HUES6 (cell line): ENCODE measurements at regions not wholly inside any gene's neighbourhood (a gene's known extent, or its start where the extent isn't known, plus 50 kb on each side); places are given as distances from the start of the nearest gene placed in this dataset.

Source experiments
- H3K27ac ChIP-seq: 2 replicates; pipeline ENCODE4 v1.7.0; 2013; ENCODE audit warnings: low read depth, mild to moderate bottlenecking, low read length, inconsistent platforms
- H3K27me3 ChIP-seq: 2 replicates; pipeline ENCODE4 v1.6.1; 2013; ENCODE audit warnings: low read length; ENCODE audit not compliant: control insufficient read depth, insufficient read depth
- H3K36me3 ChIP-seq: 2 replicates; pipeline ENCODE4 v1.6.1; 2013; ENCODE audit warnings: low read length; ENCODE audit not compliant: control insufficient read depth, insufficient read depth
- H3K4me1 ChIP-seq: 2 replicates; pipeline ENCODE4 v1.6.1; 2013; ENCODE audit warnings: low read length; ENCODE audit not compliant: control insufficient read depth, insufficient read depth
- H3K4me3 ChIP-seq: 2 replicates; pipeline ENCODE4 v1.5.1; 2013; ENCODE audit warnings: low read depth, low read length
- H3K9ac ChIP-seq: one replicate; pipeline ENCODE4 v1.6.1; 2013; ENCODE audit warnings: mild to moderate bottlenecking, low read length
- H3K9me3 ChIP-seq: 2 replicates; pipeline ENCODE4 v1.6.1; 2013; ENCODE audit warnings: low read depth, low read length; ENCODE audit not compliant: control insufficient read depth, insufficient read depth

DNA sequence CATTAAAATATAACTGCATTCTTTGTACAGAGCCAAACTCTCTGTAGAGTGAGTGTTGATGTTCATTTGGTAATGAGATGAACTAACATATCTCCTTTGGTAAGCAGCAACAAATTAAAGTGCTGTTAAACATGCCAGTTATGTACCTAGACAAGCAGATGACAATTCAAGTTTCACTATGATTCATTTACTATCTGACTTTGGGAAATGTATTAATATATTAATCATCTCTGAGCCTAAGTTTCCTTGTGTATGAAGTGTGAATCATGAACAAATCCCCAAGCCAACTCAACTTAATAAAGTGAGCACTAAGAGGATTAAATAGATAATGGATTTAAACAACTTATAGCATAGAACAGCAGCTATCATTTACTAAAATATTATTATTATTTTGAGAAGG lies 1044.2 kb downstream of the GLUD2 start:
- Histone ChIP-seq H3K27ac (no peak overlapping the region), H3K4me1 (no peaks in the 10 kb centered on the region), H3K36me3 (no peaks in the 10 kb centered on the region), H3K27me3 (no peaks in the 10 kb centered on the region; the same call in 1 of the 2 replicates), H3K9me3 (no peaks in the 10 kb centered on the region), H3K4me3 (no peak overlapping the region), H3K9ac (no peak overlapping the region)

DNA sequence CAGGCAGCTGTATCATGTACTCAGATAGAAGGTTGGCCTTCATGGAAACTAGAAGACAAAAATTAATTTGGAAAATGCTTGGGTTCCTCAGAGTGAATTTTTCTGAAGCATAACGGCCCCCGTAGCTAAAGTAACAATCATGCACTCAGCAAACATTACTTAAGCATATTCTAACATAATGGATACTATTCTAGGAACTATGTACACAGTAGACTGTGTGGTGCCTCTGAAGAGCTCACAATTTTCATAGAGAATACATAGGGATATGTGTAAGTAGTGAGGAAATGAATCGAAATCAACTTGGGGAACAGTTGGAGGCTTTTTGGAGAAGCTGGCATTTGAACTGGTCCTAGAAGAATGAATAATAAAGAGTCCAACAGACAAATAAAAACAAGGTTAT lies 1045.0 kb downstream of the GLUD2 start:
- Histone ChIP-seq H3K36me3 (no peaks in the 10 kb centered on the region), H3K27me3 (no peaks in the 10 kb centered on the region; the same call in 1 of the 2 replicates), H3K4me1 (no peaks in the 10 kb centered on the region), H3K27ac (no peak overlapping the region), H3K9ac (no peak overlapping the region), H3K9me3 (peaks cover 5% of the 10 kb centered on the region), H3K4me3 (no peak overlapping the region)

DNA sequence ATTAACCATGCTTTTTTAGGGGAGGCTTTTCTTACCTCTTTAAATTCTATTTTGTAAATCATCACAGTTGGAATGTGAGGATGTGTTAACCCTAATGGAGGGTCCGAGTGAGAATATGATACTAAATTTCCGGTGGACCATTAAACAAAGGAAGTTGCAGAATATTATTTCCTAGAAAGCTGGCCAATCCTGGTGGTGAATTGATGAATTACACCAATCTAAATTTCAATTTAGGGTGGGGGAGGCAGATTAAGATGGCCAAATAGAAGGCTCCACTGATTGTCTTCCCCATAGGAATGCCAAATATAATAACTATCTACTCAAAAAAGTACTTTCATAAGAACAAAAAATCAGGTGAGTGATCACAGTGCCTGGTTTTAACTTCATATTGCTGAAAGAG lies 1045.6 kb downstream of the GLUD2 start:
- Histone ChIP-seq H3K36me3 (no peaks in the 10 kb centered on the region), H3K9ac (no peak overlapping the region), H3K4me1 (no peaks in the 10 kb centered on the region), H3K4me3 (no peak overlapping the region), H3K27me3 (no peaks in the 10 kb centered on the region; the same call in 1 of the 2 replicates), H3K9me3 (peaks cover 11% of the 10 kb centered on the region), H3K27ac (no peak overlapping the region)

DNA sequence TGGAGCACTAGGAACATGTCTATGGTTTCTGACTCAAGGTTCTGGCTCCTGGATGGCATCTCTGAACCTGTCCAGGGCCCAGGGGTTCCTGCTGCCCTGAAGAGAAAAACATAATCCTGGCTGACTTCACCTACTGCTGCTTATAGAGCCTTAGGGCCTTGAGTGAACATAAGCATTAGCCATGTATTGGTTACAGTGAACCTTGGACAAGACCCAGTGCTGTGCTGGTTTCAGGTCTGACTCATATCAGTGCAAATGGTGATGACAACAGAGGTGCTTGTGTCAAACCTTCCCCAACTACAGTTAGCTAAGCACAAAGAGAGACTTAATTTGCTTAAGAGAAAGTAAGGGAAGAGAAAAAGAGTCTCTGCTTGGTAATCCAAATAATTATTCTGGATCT lies 1047.2 kb downstream of the GLUD2 start:
- no peak overlapping the region for H3K9ac ChIP-seq
- H3K4me3 ChIP-seq = no peak overlapping the region
- H3K27ac ChIP-seq = no peak overlapping the region
- no peaks in the 10 kb centered on the region; the same call in 1 of the 2 replicates for H3K27me3 ChIP-seq
- no peaks in the 10 kb centered on the region for H3K36me3 ChIP-seq
- H3K9me3 ChIP-seq = peaks cover 26% of the 10 kb centered on the region
- no peaks in the 10 kb centered on the region for H3K4me1 ChIP-seq

DNA sequence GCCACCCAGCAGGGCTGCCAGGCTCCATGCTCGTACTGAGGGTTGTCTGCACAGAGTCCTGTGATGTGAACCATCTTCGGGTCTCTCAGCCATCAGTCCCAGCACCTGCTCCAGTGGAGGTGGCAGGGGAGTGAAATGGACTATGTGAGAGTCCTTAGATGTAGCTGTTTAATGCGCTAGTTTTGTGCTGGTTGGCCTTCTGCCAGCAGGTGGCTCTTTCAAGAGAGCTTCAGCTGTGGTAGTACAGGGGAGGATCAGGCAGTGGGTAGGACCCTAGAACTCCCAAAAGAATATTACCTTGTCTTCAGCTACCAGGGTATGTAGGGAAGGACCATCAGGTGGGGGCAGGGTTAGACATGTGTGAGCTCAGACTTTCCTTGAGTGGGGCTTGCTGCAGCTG lies 1066.0 kb downstream of the GLUD2 start:
- no peak overlapping the region for H3K27ac ChIP-seq
- no peak overlapping the region for H3K4me3 ChIP-seq
- no peaks in the 10 kb centered on the region for H3K27me3 ChIP-seq
- H3K4me1 ChIP-seq = no peaks in the 10 kb centered on the region
- H3K36me3 ChIP-seq = no peaks in the 10 kb centered on the region
- no peaks in the 10 kb centered on the region; the same call in 1 of the 2 replicates for H3K9me3 ChIP-seq
- H3K9ac ChIP-seq = no peak overlapping the region

DNA sequence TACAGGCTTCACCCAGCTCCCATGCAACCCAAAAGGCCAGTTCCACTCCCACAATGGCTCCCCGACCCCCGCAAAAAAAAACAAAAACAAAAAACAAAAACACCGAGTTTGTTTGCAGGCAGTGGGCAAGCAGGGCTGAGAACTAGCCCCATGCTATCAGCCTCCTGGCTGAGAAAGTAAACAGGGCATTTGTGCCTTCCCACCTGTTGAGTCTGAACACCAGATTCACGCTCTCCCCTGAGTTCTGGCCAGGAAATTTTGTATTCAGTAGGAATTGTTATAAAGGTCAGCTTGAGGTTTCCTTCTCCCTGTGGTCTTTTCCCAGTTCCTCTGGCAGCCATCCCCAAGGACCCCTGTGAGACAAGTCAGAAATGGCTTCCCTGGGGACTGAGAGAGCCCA lies 1066.5 kb downstream of the GLUD2 start:
- no peak overlapping the region for H3K4me3 ChIP-seq

DNA sequence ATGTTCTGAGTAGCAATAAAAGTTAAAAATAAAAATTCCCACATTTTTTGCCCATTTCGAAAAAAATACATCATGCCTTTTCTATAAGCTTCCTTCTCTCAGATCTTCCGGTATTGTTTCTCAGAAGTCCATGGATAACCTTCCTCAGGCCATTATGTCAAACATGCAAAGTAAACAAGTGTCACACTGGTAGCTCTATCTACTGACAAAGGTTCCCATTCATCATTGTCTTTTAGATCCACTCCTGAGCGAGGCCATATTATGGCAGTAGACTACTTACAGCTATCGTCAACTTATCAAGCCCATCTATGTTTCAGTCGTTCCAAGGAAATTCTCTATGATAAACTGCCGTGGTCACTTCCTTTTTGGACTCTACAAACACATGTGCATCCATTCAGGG lies 1068.2 kb downstream of the GLUD2 start:
- Histone ChIP-seq H3K9ac (no peak overlapping the region), H3K27ac (no peak overlapping the region), H3K4me1 (no peaks in the 10 kb centered on the region), H3K36me3 (no peaks in the 10 kb centered on the region), H3K9me3 (no peaks in the 10 kb centered on the region; the same call in 1 of the 2 replicates), H3K27me3 (no peaks in the 10 kb centered on the region), H3K4me3 (no peak overlapping the region)

More for the DNA sequence above, 1066.5 kb downstream of the GLUD2 start:
- H3K4me1 ChIP-seq = no peaks in the 10 kb centered on the region
- no peaks in the 10 kb centered on the region for H3K36me3 ChIP-seq
- no peaks in the 10 kb centered on the region; the same call in 1 of the 2 replicates for H3K9me3 ChIP-seq
- no peak overlapping the region for H3K9ac ChIP-seq
- no peak overlapping the region for H3K27ac ChIP-seq
- H3K27me3 ChIP-seq = no peaks in the 10 kb centered on the region

DNA sequence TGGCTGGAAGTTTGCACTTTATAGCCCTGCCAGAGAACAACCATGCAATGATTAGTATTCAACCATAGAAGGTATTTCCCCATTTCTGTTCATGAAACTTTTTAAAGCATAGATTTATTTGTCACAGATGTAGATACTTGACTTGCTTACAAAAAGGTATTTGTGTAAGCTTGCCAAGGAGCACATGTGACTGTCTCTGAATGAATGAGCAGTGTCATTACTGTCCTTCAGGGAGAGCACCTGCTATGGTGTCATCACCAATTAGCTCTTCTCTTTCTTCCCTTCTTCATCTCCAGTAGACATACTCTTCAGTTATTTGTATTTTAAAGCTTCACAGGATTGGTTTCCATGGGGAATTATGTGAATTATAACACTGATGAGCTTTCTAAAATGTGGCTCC lies 1064.7 kb upstream of the GRIA3 start:
- H3K9ac ChIP-seq = no peak overlapping the region
- no peak overlapping the region for H3K4me3 ChIP-seq
- no peaks in the 10 kb centered on the region for H3K27me3 ChIP-seq
- H3K9me3 ChIP-seq = no peaks in the 10 kb centered on the region
- no peak overlapping the region for H3K27ac ChIP-seq
- H3K36me3 ChIP-seq = no peaks in the 10 kb centered on the region
- no peaks in the 10 kb centered on the region for H3K4me1 ChIP-seq

DNA sequence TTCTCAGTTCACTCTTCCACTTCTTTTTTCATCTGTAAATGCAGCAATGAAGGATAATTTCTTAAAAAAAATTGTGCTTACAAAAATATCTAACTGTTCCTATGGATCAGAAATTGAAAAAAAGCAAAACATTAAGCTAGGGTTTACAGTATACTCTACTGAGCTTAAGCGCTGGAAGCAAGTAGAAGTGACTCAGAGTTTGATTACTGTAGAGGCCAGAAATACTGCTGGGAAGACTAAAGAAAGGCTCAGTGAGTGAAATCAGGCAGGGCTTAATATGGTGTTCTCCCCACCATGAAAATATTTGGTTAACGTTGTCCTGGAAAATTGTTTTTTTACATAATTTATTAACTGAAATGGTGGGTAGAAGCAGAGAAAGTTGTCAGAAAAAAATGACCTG lies 1061.8 kb upstream of the GRIA3 start:
- H3K27ac ChIP-seq = no peak overlapping the region
- H3K9ac ChIP-seq = no peak overlapping the region
- H3K27me3 ChIP-seq = no peaks in the 10 kb centered on the region; the same call in 1 of the 2 replicates
- no peaks in the 10 kb centered on the region; the same call in 1 of the 2 replicates for H3K9me3 ChIP-seq
- no peaks in the 10 kb centered on the region for H3K36me3 ChIP-seq
- no peak overlapping the region for H3K4me3 ChIP-seq
- H3K4me1 ChIP-seq = no peaks in the 10 kb centered on the region

DNA sequence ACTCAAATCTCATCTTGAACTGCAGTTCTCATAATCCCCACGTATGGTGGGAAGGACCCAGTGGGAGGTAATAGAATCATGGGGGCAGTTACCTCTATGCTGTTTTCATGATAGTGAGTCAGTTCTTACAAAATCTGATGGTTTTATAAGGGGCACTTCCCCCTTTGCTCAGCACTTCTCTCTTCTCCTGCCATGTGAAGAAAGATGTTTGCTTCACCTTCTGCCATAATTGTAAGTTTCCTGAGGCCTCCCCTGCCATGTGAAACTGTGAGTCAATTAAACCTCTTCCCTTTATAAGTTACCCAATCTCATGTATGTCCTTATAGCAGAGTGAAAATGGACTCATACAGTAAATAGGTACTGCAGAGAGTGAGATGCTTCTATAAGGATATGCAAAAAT lies 1050.6 kb upstream of the GRIA3 start:
- Histone ChIP-seq H3K4me1 (no peaks in the 10 kb centered on the region), H3K36me3 (no peaks in the 10 kb centered on the region), H3K27ac (no peak overlapping the region), H3K9ac (no peak overlapping the region), H3K27me3 (no peaks in the 10 kb centered on the region; the same call in 1 of the 2 replicates), H3K9me3 (peaks cover 25% of the 10 kb centered on the region), H3K4me3 (no peak overlapping the region)

DNA sequence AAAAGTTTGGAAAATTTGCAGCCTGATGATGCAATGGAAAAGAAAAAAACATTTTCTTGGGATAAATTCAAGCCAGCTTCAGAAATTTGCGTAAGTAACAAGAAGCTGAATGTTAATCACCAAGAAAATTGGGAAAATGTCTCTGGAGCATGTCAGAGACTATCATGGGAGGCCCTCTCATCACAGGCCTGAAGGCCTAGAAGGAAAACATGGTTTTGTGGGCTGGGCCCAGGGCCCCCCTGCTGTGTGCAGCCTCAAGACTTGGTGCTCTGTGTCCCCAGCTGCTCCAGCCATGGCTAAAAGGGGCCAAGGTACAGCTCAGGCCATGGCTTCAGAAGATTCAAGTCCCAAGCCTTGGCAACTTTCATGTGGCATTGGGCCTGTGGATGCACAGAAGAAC lies 1049.8 kb upstream of the GRIA3 start:
- no peak overlapping the region for H3K27ac ChIP-seq
- no peaks in the 10 kb centered on the region for H3K36me3 ChIP-seq
- H3K9me3 ChIP-seq = peaks cover 25% of the 10 kb centered on the region
- no peak overlapping the region for H3K9ac ChIP-seq
- H3K4me1 ChIP-seq = no peaks in the 10 kb centered on the region
- H3K4me3 ChIP-seq = no peak overlapping the region
- no peaks in the 10 kb centered on the region; the same call in 1 of the 2 replicates for H3K27me3 ChIP-seq

DNA sequence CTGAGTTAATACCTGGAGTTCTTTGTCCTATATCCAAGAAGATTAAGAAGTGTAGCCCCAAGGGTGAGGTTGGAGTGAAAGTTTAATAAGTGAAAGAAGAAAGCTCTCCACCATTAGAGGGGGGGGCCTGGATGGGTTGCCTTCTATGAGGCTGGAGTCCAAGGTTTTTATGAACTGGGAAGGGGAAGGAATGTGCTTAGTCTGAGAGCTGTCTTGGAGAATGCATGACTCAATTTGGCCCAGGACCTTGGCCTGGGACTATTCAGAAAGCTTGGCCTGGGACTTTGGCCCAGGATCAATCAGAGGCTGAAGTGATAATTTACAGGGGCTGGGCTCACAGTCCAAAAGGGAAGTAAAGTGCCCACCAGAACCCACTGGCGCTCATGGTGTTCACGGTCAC lies 1049.0 kb upstream of the GRIA3 start:
- no peaks in the 10 kb centered on the region for H3K36me3 ChIP-seq
- H3K27me3 ChIP-seq = no peaks in the 10 kb centered on the region; the same call in 1 of the 2 replicates
- no peak overlapping the region for H3K9ac ChIP-seq
- H3K27ac ChIP-seq = no peak overlapping the region
- no peak overlapping the region for H3K4me3 ChIP-seq
- H3K4me1 ChIP-seq = no peaks in the 10 kb centered on the region
- peaks cover 29% of the 10 kb centered on the region for H3K9me3 ChIP-seq
